ENCODE measurements at regions not wholly inside any gene's neighbourhood (a gene's known extent, or its start where the extent isn't known, plus 50 kb on each side); places are given as distances from the start of the nearest gene placed in this dataset.
A peak's percentile ranks its signal among the peaks of the same experiment; 100 is the strongest.
"Not testable (repeated sequence)": the region's sequence is repeated elsewhere in the genome, so short reads cannot be mapped to it uniquely, and the experiment has no call there.

DNA sequence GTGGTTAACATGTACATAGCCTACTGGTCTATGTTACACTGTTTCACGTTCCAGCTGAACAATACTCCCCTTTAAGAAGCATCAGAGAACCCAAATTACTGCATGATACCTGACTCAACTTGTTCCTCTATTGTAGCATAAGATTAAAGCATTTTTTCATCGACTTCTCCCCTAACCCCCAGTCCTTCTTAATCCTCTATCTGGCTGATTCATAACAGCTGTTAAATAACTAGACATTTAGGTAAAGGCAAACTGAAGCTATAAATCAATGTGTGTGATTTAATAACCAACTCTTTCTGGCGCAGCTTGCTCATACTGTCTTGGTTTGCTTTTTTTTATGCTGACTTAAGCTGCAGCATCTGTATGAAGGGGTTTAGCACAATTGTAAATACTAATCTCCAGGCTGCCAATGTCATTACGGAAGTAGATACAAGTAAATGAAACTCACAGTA lies 94.2 kb upstream of the MTAP start:
- DNase-seq: no peak

DNA sequence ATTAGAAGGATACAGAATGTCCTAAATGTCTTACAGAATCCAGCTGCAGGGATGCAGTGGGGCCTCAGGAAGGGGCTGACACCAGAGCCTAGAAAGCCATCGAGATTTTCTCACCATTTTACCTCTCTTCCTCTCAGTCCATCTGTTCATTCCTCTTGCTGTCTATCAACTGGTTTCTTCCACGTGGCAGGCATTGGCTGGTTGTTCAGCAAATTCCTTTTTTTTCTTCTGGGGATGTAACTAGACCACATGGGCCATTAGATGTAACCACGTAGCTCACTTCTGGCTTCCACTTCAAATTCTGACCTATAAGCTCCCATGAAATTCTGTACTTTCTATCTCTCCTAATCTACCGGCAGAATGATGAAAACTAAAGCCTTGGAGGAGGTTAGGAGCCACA lies 93.6 kb upstream of the MTAP start:
- no peak for DNase-seq

DNA sequence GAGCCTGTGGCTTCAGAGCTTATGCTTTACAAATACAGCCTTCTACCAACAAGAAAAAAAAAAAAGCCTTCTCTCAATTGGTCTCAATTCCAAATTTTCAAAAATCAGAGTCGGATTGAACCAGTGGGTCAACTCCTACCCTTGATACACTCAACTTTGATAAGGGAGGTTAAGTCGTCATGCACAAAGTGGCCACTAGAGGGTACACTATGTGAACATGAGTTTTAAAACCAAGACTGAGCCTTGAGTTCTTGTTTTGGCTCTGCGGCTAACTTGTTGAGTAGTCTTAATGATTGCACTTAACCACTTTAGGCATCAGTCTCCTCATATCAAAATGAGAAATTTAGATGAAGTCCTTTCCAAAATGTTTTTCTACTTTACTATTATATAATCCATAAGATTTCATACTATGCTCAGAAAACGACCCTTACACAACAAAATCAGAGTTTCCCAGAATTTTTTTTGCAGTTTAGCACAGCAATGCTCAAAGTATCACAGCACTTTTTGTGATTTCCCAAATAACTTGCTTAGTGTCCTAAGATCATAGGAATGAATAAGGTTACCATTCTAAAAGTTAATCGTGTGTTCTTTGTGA lies 92.9 kb upstream of the MTAP start:
- peak; percentile 81 for DNase-seq

DNA sequence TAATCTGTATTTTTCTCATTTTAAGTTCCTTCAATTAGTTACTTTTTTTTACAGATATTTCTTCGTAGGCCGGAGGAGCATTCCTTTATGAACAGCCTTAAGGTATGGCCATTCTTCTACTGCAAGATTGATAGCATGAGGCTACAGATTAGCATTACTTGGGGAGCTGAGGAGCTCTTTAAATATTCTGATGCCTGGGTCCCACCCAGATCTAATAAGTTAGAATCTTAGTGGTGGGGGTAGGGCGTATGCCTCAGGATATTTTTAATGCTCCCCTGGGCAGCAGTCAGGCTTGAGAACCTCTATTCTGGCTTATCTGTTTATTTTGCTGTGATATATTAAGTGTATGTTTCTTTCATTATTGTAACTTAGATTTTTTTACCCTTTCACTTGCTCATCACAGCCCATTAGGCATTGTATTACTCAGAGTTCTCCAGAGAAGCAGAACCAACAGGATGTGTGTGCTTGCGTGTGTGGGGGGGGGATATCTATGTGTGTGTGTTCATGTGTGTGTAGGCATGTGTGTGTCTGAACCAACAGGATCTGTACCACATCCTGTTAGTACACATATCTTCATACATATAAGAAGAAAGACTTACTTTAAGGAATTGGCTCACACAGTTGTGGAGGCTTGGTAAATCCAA lies 91.8 kb upstream of the MTAP start:
- no peak for DNase-seq

DNA sequence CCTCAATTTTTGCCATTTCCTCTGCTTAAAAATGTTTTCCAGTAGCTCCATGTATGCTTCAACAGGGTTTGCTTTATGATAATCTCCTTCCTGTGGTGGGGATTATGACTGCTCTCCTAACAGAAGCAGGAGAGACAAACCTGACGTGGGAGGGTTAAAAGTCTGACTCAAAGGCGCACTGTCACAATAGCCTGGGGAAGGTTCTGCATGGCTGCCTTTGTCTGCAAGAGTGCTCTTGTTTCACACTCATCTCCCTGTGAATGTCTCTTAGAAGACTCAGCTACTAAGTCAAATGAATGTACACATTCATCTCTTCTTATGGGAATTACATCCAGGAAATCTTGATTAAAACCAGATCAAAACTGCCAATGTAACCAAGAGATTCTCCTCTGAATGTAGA lies 90.9 kb upstream of the MTAP start:
- no peak for DNase-seq

DNA sequence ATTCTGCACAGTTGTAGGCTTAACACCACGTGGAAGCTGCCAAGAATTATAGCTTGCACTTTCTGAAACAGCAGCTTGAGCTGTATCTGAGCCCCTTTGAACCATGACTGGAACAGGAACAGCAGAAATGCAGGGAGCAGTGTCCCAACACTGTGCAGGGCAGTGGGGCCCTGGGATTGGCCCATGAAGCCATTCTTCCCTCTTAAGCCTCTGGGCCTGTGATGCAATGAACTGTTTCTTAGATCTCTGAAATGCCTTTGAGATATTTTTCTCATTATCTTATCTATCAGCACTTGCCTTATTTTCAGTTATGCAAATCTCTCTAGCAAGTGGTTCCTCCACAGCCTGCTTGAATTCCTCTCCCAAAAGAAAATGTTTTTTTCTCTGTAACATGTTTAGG lies 87.0 kb upstream of the MTAP start:
- no peak for DNase-seq

DNA sequence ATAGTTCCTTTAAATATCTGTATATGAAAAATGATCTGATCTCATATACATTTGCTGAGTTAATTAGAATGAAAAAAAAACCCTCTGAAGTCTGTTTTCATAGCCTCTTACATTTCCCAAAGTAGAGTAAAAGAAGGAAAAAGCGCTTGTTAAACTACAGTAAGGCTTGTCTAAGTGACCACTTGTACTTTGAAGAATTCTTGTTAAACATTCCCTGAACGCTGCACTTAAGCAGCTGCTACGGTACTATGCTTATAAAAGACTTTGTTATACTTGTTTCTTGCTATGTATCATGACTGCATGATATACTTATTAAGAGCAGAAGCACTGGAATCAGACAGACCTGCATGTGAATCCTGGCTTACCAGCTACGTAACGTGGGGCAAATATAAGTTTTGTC lies 81.7 kb upstream of the MTAP start:
- no peak for DNase-seq

DNA sequence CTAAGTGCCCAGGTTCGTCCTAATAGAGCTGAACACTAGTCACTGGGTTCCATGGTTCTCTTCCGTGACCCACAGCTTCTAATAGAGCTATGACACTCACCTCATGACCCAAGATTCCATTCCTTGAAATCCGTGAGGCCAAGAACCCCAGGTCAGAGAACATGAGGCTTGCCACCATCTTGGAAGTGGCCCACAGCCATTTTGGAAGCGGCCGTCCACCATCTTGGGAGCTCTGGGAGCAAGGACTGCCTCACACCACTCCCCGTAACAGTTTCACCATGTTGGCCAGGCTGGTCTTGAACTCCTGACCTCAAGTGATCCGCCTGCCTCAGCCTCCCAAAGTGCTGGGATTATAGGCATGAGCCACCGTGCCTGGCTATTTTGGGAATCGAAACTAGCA lies 75.0 kb upstream of the MTAP start:
- not testable (repeated sequence) for DNase-seq

DNA sequence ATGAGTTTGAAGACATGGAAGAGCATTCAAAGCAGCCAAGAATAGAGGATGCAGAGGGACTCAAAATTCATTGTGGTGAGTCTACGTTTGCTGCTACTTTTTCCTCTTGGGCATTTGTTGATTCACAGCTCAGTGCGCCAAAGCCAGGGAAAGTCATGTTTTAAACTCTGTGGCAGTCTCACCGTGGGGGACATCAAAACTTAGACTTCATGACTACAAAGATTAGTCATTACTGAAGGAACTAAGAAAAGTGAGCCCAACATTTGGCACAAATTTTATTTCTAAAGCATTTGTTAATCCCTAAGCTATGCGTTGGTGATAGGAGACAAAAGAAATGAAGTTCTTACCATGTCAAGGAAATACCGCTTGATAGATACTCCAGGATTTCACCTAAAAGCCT lies 73.7 kb upstream of the MTAP start:
- DNase-seq: no peak

DNA sequence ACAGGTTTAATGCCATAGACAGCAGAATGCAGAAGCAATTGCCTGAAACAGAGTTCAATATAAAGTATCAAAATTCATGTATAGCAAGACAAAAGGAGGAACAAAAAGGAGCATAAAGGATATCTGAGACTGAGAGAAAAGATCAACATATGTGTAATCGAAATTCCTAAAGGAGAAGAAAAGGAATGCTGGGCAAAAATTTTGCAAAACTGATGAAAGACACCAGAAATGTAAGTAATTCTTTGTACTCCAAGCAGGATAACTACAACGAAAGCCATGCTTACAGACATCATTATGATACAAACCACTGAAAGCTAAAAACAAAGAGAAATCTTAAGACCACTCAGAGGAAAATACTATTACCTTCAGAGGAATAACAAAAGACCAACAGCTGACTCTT lies 72.8 kb upstream of the MTAP start:
- DNase-seq: no peak

DNA sequence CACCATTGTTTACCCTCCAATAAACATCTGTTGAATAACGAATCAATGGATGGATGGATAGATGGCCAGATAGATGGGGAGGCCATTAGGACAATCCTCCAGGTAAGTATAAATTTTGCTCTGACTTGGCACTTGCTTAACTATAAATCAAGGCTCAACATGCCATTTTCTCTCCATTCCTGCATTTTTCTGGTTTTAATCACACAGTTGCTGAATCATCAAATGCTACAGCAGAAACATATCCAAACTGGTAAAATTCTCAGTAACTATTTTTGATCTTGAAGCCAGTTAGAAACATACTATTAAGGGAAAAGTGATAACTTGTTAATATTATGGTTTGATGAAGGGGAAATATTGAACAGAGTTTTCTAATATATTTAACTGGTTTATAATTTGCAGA lies 71.5 kb upstream of the MTAP start:
- no peak for DNase-seq

DNA sequence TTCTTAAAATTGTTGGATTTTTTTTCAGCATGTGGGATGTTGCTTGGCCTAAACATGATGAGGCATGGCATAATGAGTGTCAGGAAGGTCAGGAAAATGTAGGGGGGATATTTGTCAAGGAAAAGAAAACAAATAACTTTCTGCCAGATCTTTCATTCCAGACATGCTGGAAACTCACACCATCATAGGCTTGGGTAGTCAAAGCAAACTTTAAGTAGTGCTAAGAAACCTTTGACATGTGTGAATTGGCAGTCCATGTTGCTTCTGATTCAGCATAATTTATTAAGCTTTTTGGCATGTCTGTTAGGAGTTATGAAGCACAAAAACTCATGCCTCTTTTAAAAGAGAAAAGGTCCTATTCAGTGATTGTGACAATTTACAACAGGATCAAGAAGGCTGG lies 61.3 kb upstream of the MTAP start:
- DNase-seq: no peak

DNA sequence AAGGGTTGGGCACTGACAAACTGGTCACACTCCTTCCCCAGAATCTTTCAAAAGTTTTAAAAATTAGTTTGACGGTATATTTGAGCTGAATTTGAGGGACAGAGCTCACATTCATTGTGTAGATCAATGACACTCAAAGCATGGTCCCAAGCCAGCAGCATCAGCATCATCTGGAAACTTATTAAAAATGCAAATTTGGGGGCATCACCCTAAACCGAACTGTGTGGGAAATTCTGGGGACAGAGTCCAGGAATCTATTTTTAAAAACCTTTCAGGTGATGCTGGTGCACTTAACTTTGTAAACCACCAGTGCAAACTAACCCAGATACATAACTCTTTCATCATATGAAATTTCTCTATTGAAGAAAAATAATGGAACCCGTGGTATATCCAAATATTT lies 58.1 kb upstream of the MTAP start:
- no peak for DNase-seq

DNA sequence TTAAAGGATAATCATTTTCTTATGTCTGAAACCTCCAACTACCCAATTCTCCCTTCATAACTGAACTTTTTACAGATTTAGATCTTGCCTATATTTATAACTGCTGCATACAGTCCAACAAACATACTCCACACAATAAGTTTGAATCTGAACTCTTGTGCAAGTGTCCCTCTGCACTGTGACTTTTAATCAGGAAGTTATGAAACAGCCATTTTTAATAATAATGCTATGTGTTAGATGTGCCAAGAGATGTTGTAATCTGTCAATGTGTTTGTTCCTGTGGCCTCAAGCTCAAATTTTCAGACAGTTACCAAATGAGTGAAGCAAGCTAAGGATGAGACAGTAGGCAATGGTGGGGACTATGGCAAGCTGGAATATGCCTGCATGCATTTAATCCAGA lies 57.6 kb upstream of the MTAP start:
- peak; percentile 12 for DNase-seq

DNA sequence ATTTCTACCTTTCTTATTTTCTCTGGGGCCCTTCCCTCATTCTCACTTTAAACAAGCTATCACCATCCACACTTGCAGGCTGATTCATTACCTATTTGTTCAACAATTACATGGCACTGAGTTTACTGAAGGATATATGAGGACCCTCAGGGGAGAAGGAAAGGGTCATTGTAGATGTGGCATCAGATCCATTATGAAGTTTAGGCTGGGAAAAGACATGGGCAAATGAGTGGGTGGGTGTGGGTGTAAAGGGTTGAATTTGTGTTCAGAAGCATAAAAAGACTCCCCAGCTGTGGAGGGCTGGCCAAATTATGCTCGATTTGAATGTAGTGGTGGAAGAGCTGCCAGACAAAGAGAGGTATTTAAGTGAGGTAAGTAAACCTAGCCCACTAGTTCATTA lies 55.9 kb upstream of the MTAP start:
- DNase-seq: no peak

DNA sequence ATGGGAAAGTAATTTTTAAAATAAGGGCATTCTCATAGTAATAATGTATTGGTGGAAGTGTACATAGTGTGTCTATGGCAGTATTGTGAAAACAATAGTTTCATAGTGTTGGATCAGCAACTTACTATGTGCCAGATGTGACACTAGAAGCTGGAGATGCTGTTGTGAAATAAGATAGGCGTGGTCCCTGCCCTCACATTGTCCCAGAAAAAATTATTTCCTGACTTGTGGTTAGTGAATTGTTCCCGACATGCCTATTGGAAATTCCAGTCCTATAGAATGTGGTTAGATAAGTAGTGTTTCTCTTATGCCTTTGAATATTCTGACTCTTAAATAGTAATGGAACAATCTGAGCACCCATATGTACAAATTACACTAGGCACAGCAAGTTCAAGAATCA lies 55.3 kb upstream of the MTAP start:
- peak; percentile 10 for DNase-seq

DNA sequence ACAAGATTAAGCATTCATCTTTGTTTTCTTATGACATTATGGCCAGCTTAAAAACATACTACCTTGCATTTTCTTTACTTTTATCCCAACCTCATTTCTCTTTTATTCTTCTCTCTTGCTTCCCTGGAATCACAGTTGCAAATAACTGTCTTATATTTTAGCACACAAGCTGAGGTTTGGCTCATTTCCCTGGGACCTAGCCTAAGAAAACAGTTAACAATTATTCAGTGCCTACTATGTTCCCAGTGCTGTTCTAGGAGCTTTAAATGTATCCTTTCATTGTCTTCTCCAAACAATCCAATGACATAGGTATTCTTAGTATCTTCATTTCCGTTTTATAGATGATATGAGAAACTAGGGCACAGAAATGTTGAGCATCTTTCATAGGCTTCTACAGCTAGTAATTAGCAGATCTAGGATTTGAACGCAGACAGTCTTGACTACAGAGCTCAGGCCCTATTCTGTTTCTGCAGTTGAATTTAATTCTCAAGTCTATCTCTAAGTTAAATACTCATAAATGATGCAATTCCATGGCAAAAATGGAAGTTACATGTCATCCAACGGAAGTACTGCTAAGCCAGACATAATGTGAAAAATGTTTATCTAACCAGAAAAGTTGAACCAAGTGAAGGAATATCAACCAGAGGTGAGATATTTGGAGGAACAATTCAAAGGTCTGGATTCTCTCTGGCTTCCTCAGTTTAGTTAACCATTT lies 52.3 kb upstream of the MTAP start:
- DNase-seq: no peak

DNA sequence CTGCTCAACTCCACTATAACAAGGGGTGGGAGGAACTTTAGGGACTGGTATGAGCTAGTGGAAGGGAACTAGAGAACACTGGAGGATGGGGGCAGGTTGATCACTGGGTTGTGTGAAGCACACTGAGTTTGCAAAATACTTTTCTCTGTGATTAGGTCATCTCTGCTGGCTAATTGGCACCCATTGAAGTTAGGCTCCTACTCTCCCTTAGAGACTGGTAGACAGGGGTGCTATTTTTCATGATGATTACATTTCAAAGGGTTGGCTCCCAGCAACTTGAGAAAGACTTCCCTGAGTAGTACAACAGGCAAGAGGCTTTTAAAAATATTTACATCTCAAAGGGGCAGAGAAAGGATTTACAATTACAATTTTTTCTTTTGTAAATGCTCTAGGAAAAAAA lies 50.4 kb upstream of the MTAP start:
- no peak for DNase-seq

Measured in suppressor macrophage treated with lipopolysaccharide for 4 hours (primary cell).